ENCODE measurements at regions not wholly inside any gene's neighbourhood (a gene's known extent, or its start where the extent isn't known, plus 50 kb on each side); places are given as distances from the start of the nearest gene placed in this dataset.

DNA sequence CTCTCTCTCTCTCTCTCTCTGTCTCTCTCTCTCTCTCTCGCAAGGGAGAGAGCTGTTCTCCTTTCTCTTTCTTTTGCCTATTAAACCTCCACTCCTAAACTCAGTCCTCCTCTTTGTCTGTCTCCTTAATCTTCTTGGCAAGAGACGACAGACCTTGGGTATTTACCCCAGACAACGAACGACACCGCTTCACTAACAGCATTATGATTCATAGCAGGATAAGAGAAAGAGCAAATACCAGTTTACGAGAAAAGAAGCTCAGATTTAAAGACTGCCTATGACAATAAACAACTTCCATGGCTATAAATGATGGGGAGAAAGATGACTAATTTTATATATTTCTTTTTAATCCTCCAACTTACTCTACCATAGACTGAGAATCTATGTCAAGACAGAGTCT, 1396.5 kb upstream of the CELF2 start:
- Histone ChIP-seq H3K27me3 (ENCODE audit: insufficient read depth, low read depth) (no peaks in the 10 kb centered on the region), H3K27ac (no peak overlapping the region), H4K20me1 (ENCODE audit: insufficient read depth) (no peaks in the 10 kb centered on the region), H3K4me3 (no peak overlapping the region), H3K4me2 (no peak overlapping the region), H3K4me1 (replicated peaks; ENCODE audit: insufficient read depth) (no peaks in the 10 kb centered on the region), H3K9me2 (ENCODE audit: insufficient read depth) (no peaks in the 10 kb centered on the region), H3K9me3 (ENCODE audit: insufficient read depth, low read depth) (no peaks in the 10 kb centered on the region), H3K36me3 (ENCODE audit: low read depth) (no peaks in the 10 kb centered on the region), H2AFZ (0 out of 2 replicates have a peak overlapping the region, but pooled peaks have one; percentile 39), H3K79me2 (ENCODE audit: low read depth) (no peaks in the 10 kb centered on the region), H3F3A (ENCODE audit: insufficient read depth, low read depth) (no peaks in the 10 kb centered on the region)
- intact Hi-C loops (cut with micrococcal nuclease; ENCODE audit: unreplicated experiment), result no loop called here
- no TSS peak for BruUV-seq (replicated peaks)
- no peak for TF ChIP-seq CTCF (conservative IDR thresholded peaks at IDR 0.05)
- no peak for TF ChIP-seq EZH2 (IDR thresholded peaks at IDR 0.05; ENCODE audit: low read depth)
- ChIA-PET CTCF (no interaction called here), POLR2A (ENCODE audit: unreplicated experiment) (no interaction called here)
- no peak for DNase-seq

GRCh38 chr10:9625304-9625703, 1392.4 kb upstream of the CELF2 start:
- H3K4me1 ChIP-seq (replicated peaks; ENCODE audit: insufficient read depth), result no peaks in the 10 kb centered on the region
- no TSS peak for BruUV-seq (replicated peaks)
- H3K9me2 ChIP-seq (ENCODE audit: insufficient read depth), result no peaks in the 10 kb centered on the region
- ChIA-PET CTCF (interaction anchor here (0.5 kb wide), 1 partner anchor 262 kb away, joined by 3 read pairs; no protein-coding TSS in a partner anchor), POLR2A (ENCODE audit: unreplicated experiment) (no interaction called here)
- no peak for TF ChIP-seq CTCF (conservative IDR thresholded peaks at IDR 0.05)
- TF ChIP-seq EZH2 (IDR thresholded peaks at IDR 0.05; ENCODE audit: low read depth), result no peak
- no peaks in the 10 kb centered on the region for H4K20me1 ChIP-seq (ENCODE audit: insufficient read depth)
- no peak overlapping the region for H3K4me2 ChIP-seq
- DNase-seq, result no peak
- H3K4me3 ChIP-seq, result no peak overlapping the region
- H3K36me3 ChIP-seq (ENCODE audit: low read depth), result no peaks in the 10 kb centered on the region
- no peak overlapping the region for H3K27ac ChIP-seq
- intact Hi-C loops (cut with micrococcal nuclease; ENCODE audit: unreplicated experiment), result no loop called here
- no peaks in the 10 kb centered on the region for H3K9me3 ChIP-seq (ENCODE audit: insufficient read depth, low read depth)
- no peaks in the 10 kb centered on the region for H3F3A ChIP-seq (ENCODE audit: insufficient read depth, low read depth)
- H3K79me2 ChIP-seq (ENCODE audit: low read depth), result no peaks in the 10 kb centered on the region
- H2AFZ ChIP-seq, result no peak overlapping the region
- no peaks in the 10 kb centered on the region for H3K27me3 ChIP-seq (ENCODE audit: insufficient read depth, low read depth)

GRCh38 chr10:9634466-9634865, 1383.2 kb upstream of the CELF2 start:
- Histone ChIP-seq H3K9me2 (ENCODE audit: insufficient read depth) (no peaks in the 10 kb centered on the region), H2AFZ (no peak overlapping the region), H3K4me1 (replicated peaks; ENCODE audit: insufficient read depth) (no peaks in the 10 kb centered on the region), H3K36me3 (ENCODE audit: low read depth) (no peaks in the 10 kb centered on the region), H3K4me2 (no peak overlapping the region), H3K9me3 (ENCODE audit: insufficient read depth, low read depth) (no peaks in the 10 kb centered on the region), H4K20me1 (ENCODE audit: insufficient read depth) (no peaks in the 10 kb centered on the region), H3K4me3 (no peak overlapping the region), H3F3A (ENCODE audit: insufficient read depth, low read depth) (no peaks in the 10 kb centered on the region), H3K27ac (no peak overlapping the region), H3K79me2 (ENCODE audit: low read depth) (no peaks in the 10 kb centered on the region), H3K27me3 (ENCODE audit: insufficient read depth, low read depth) (no peaks in the 10 kb centered on the region)
- CTCF ChIA-PET, result no interaction called here
- intact Hi-C loops (cut with micrococcal nuclease; ENCODE audit: unreplicated experiment), result no loop called here
- no peak for DNase-seq
- POLR2A ChIA-PET (ENCODE audit: unreplicated experiment), result no interaction called here
- TF ChIP-seq CTCF (conservative IDR thresholded peaks at IDR 0.05) (no peak), EZH2 (IDR thresholded peaks at IDR 0.05; ENCODE audit: low read depth) (no peak)
- BruUV-seq (replicated peaks), result no TSS peak
